GM23338 (cell line): ENCODE measurements at regions not wholly inside any gene's neighbourhood (a gene's known extent, or its start where the extent isn't known, plus 50 kb on each side); places are given as distances from the start of the nearest gene placed in this dataset.

Source experiments
- ATAC-seq: fragments of 200-7000 bp; cut with Tn5 transposase; 3 replicates; pipeline ENCODE4 v1.9.1; 2020
- DNase-seq: peaks from one replicate; pipeline ENCODE4 v3.0.0-alpha.2; 2015; ENCODE audit warnings: low spot score
- H2AFZ ChIP-seq: fragments of 200-600 bp; sonication (generic); 2 replicates; pipeline ENCODE4 v1.8.0; 2016; ENCODE audit warnings: antibody characterized with exemption, mild to moderate bottlenecking, moderate library complexity
- H3F3A ChIP-seq: fragments of 200-600 bp; sonication (generic); replicated peaks from 2 replicates; pipeline ENCODE4 v1.8.0; 2017; ENCODE audit warnings: antibody characterized with exemption, mixed run types, low read depth
- H3K27ac ChIP-seq: fragments of 200-600 bp; sonication (generic); 2 replicates; pipeline ENCODE4 v1.6.1; 2016; ENCODE audit warnings: low read depth
- H3K27me3 ChIP-seq: fragments of 200-600 bp; sonication (generic); 2 replicates; pipeline ENCODE4 v1.8.0; 2016; ENCODE audit warnings: mild to moderate bottlenecking, mixed run types, moderate library complexity; ENCODE audit not compliant: insufficient read depth
- H3K36me3 ChIP-seq: fragments of 200-600 bp; sonication (generic); 2 replicates; pipeline ENCODE4 v1.8.0; 2016; ENCODE audit warnings: mild to moderate bottlenecking; ENCODE audit not compliant: insufficient read depth
- H3K4me1 ChIP-seq: fragments of 200-600 bp; sonication (generic); 2 replicates; pipeline ENCODE4 v1.8.0; 2016; ENCODE audit warnings: mild to moderate bottlenecking, moderate library complexity; ENCODE audit not compliant: insufficient read depth
- H3K4me2 ChIP-seq: fragments of 200-600 bp; sonication (generic); 2 replicates; pipeline ENCODE4 v1.7.1; 2017; ENCODE audit warnings: mixed run types
- H3K4me3 ChIP-seq: fragments of 200-600 bp; sonication (generic); 2 replicates; pipeline ENCODE4 v1.6.1; 2016; ENCODE audit warnings: mixed run types
- H3K79me2 ChIP-seq: fragments of 200-600 bp; sonication (generic); replicated peaks from 2 replicates; pipeline ENCODE4 v1.8.0; 2017; ENCODE audit warnings: mild to moderate bottlenecking; ENCODE audit not compliant: insufficient read depth
- H3K9me2 ChIP-seq: fragments of 200-600 bp; sonication (generic); 2 replicates; pipeline ENCODE4 v1.8.0; 2017; ENCODE audit not compliant: insufficient read depth
- H4K20me1 ChIP-seq: fragments of 200-600 bp; sonication (generic); replicated peaks from 2 replicates; pipeline ENCODE4 v1.8.0; 2017; ENCODE audit warnings: mild to moderate bottlenecking; ENCODE audit not compliant: insufficient read depth
- H3K27ac Mint-ChIP-seq: 2 replicates; pipeline ENCODE4 v1.8.0; 2020; ENCODE audit warnings: inconsistent platforms, mild to moderate bottlenecking, moderate library complexity, mixed read lengths
- H3K27me3 Mint-ChIP-seq: 3 replicates; pipeline ENCODE4 v1.8.0; 2022; ENCODE audit warnings: low read depth, mild to moderate bottlenecking, moderate library complexity, mixed read lengths, inconsistent platforms; ENCODE audit not compliant: insufficient read depth, poor library complexity
- H3K36me3 Mint-ChIP-seq: 3 replicates; pipeline ENCODE4 v1.8.0; 2021; ENCODE audit warnings: low read depth, mild to moderate bottlenecking, inconsistent platforms, moderate library complexity, mixed read lengths
- H3K4me1 Mint-ChIP-seq: 3 replicates; pipeline ENCODE4 v1.8.0; 2020; ENCODE audit warnings: mild to moderate bottlenecking, inconsistent platforms, mixed read lengths
- H3K4me3 Mint-ChIP-seq: 3 replicates; pipeline ENCODE4 v1.8.0; 2021; ENCODE audit warnings: moderate library complexity, mild to moderate bottlenecking, inconsistent platforms, mixed read lengths
- H3K9me3 Mint-ChIP-seq: 3 replicates; pipeline ENCODE4 v1.8.0; 2020; ENCODE audit warnings: moderate library complexity, mild to moderate bottlenecking, inconsistent platforms, mixed read lengths
- CREB1 ChIP-seq: fragments of 250-450 bp; sonication (Bioruptor Pico); IDR thresholded peaks from 2 replicates; pipeline ENCODE4 v1.5.0; 2020; ENCODE audit warnings: low read depth, mild to moderate bottlenecking, moderate library complexity
- EZH2 ChIP-seq: fragments of 200-600 bp; sonication (generic); IDR thresholded peaks from one replicate; pipeline ENCODE4 v1.8.0; 2017; ENCODE audit warnings: antibody characterized with exemption, mild to moderate bottlenecking, low read depth; ENCODE audit not compliant: unreplicated experiment
- EZH2phosphoT487 ChIP-seq: fragments of 200-600 bp; sonication (generic); IDR thresholded peaks from one replicate; pipeline ENCODE4 v1.8.1; 2018; ENCODE audit warnings: antibody characterized with exemption; ENCODE audit not compliant: unreplicated experiment
- JUNB ChIP-seq: IDR thresholded peaks from one replicate; pipeline ENCODE4 v1.6.1; 2016; ENCODE audit warnings: antibody characterized with exemption; ENCODE audit not compliant: unreplicated experiment
- NANOG ChIP-seq: IDR thresholded peaks from 2 replicates; pipeline ENCODE4 v1.6.1; 2016; ENCODE audit warnings: antibody characterized with exemption, borderline replicate concordance
- STAT1 ChIP-seq: IDR thresholded peaks from one replicate; pipeline ENCODE4 v1.6.1; 2016; ENCODE audit warnings: antibody characterized with exemption; ENCODE audit not compliant: unreplicated experiment
- ZNF114 ChIP-seq: fragments of 250-450 bp; sonication (Bioruptor Pico); IDR thresholded peaks from 2 replicates; pipeline ENCODE4 v1.5.0; 2020; ENCODE audit warnings: mild to moderate bottlenecking, moderate library complexity
- ZNF331 ChIP-seq: fragments of 250-450 bp; sonication (Bioruptor Pico); IDR thresholded peaks from 2 replicates; pipeline ENCODE4 v1.5.0; 2020; ENCODE audit warnings: low read depth, mild to moderate bottlenecking, moderate library complexity
- ZNF462 ChIP-seq: fragments of 250-450 bp; sonication (Bioruptor Pico); IDR thresholded peaks from 2 replicates; pipeline ENCODE4 v1.5.0; 2020; ENCODE audit warnings: mild to moderate bottlenecking, moderate library complexity
- TF ChIP-seq, protein P1 (sequence below), 2 experiments: fragments of 200-600 bp in 1 of 2; sonication (generic) in 1 of 2; conservative IDR thresholded peaks; 2 replicates each; pipeline versions ENCODE4 v1.5.1 to v1.6.1; 2016 to 2017; ENCODE audit warnings: antibody characterized with exemption in 2 of 2, low read depth in 2 of 2, mild to moderate bottlenecking in 2 of 2, moderate library complexity in 1 of 2

GRCh38 chr2:54065411-54065810 is 50.0 kb upstream of the ACYP2 start:
- Histone ChIP-seq H2AFZ (no peak overlapping the region), H3F3A (no peaks in the 10 kb centered on the region), H3K27me3 (no peaks in the 10 kb centered on the region), H3K27ac (no peak overlapping the region), H3K9me2 (no peaks in the 10 kb centered on the region), H3K4me1 (no peaks in the 10 kb centered on the region), H3K4me2 (no peak overlapping the region), H3K4me3 (no peak overlapping the region), H3K79me2 (no peaks in the 10 kb centered on the region), H3K36me3 (no peaks in the 10 kb centered on the region), H4K20me1 (no peaks in the 10 kb centered on the region)
- no peak for ATAC-seq
- Mint-ChIP-seq H3K4me1 (no peaks in the 10 kb centered on the region), H3K4me3 (no peak overlapping the region), H3K27me3 (peaks cover 3% of the 10 kb centered on the region), H3K36me3 (no peaks in the 10 kb centered on the region), H3K9me3 (no peaks in the 10 kb centered on the region), H3K27ac (no peak overlapping the region)
- TF ChIP-seq STAT1 (no peak), ZNF114 (CRISPR knock-in tag) (no peak), EZH2 (no peak), CREB1 (CRISPR knock-in tag) (no peak), JUNB (no peak), NANOG (no peak), ZNF462 (CRISPR knock-in tag) (no peak), EZH2phosphoT487 (no peak), ZNF331 (CRISPR knock-in tag) (no peak)
- TF ChIP-seq, protein P1, sequence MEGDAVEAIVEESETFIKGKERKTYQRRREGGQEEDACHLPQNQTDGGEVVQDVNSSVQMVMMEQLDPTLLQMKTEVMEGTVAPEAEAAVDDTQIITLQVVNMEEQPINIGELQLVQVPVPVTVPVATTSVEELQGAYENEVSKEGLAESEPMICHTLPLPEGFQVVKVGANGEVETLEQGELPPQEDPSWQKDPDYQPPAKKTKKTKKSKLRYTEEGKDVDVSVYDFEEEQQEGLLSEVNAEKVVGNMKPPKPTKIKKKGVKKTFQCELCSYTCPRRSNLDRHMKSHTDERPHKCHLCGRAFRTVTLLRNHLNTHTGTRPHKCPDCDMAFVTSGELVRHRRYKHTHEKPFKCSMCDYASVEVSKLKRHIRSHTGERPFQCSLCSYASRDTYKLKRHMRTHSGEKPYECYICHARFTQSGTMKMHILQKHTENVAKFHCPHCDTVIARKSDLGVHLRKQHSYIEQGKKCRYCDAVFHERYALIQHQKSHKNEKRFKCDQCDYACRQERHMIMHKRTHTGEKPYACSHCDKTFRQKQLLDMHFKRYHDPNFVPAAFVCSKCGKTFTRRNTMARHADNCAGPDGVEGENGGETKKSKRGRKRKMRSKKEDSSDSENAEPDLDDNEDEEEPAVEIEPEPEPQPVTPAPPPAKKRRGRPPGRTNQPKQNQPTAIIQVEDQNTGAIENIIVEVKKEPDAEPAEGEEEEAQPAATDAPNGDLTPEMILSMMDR (conservative IDR thresholded peaks at IDR 0.05; ENCODE audit: low read depth in 2 of 2): no peak
- DNase-seq: no peak
